ENCODE measurements at regions not wholly inside any gene's neighbourhood (a gene's known extent, or its start where the extent isn't known, plus 50 kb on each side); places are given as distances from the start of the nearest gene placed in this dataset.
"Not testable (repeated sequence)": the region's sequence is repeated elsewhere in the genome, so short reads cannot be mapped to it uniquely, and the experiment has no call there.

- H3K18ac ChIP-seq (ENCODE audit: extremely low read depth, low read length); H3K23ac ChIP-seq (ENCODE audit: insufficient read length); CTCF ChIA-PET (ENCODE audit: partially characterized antibody); H2BK120ac ChIP-seq (replicated peaks; ENCODE audit: low read depth, low read length); H4K20me1 ChIP-seq (replicated peaks in 1 of 2; ENCODE audit: control insufficient read depth in 1 of 2, insufficient read depth in 2 of 2, low read length in 2 of 2); H3K4me1 ChIP-seq (replicated peaks in 1 of 4; ENCODE audit: control insufficient read depth in 3 of 4, insufficient read depth in 4 of 4, low read length in 3 of 4); POLR2A ChIA-PET (ENCODE audit: partially characterized antibody); DNase-seq (ENCODE audit: low read depth in 1 of 2, low spot score in 2 of 2); H3K9ac ChIP-seq (replicated peaks in 1 of 4; ENCODE audit: extremely low read depth in 1 of 4, low read depth in 3 of 4, low read length in 3 of 4); H3K23me2 ChIP-seq (ENCODE audit: low read depth, low read length); H2AFZ ChIP-seq (ENCODE audit: low read length); FAIRE-seq; H3K27me3 ChIP-seq (replicated peaks in 1 of 4; ENCODE audit: control insufficient read depth in 3 of 4, extremely low read depth in 1 of 4, insufficient read depth in 3 of 4, low read length in 3 of 4); H3K14ac ChIP-seq (ENCODE audit: insufficient read length); H4K91ac ChIP-seq (replicated peaks; ENCODE audit: insufficient read length, low read length); H2BK5ac ChIP-seq (ENCODE audit: low read depth, low read length); H4K5ac ChIP-seq (ENCODE audit: insufficient read length, low read depth, low read length); H3K56ac ChIP-seq (replicated peaks; ENCODE audit: insufficient read length, low read depth, low read length); H3K79me2 ChIP-seq (ENCODE audit: control insufficient read depth in 1 of 2, insufficient read depth in 2 of 2, low read length in 2 of 2); H2BK12ac ChIP-seq (ENCODE audit: low read depth, low read length); H4K8ac ChIP-seq (ENCODE audit: extremely low read depth, insufficient read depth, low read length); H2AK5ac ChIP-seq (ENCODE audit: low read depth, low read length); H3K9me3 ChIP-seq (ENCODE audit: insufficient read depth in 2 of 2, low read depth in 1 of 2, low read length in 1 of 2); H3K36me3 ChIP-seq (ENCODE audit: control insufficient read depth in 2 of 4, insufficient read depth in 4 of 4, low read length in 3 of 4); H3K4ac ChIP-seq (replicated peaks; ENCODE audit: insufficient read length, low read depth, low read length); H3K4me2 ChIP-seq (ENCODE audit: insufficient read depth in 1 of 2, low read depth in 2 of 2, low read length in 2 of 2); H2BK20ac ChIP-seq (ENCODE audit: low read length); H2BK15ac ChIP-seq (ENCODE audit: low read length); H3K4me3 ChIP-seq (ENCODE audit: extremely low read depth in 1 of 4, insufficient read depth in 2 of 4, low read depth in 3 of 4, low read length in 4 of 4); H3K27ac ChIP-seq (ENCODE audit: low read depth, low read length); H3K79me1 ChIP-seq (ENCODE audit: low read depth, low read length): not testable (repeated sequence)
- WGBS, 2 experiments (ENCODE audit: extremely low coverage in 1 of 2, insufficient coverage in 1 of 2, insufficient read length in 1 of 2, insufficient replicate concordance in 2 of 2, low coverage in 1 of 2, low lambda C conversion rate in 2 of 2, missing lambda C conversion rate in 1 of 2): 85% methylated on average over 17 of the region's 17 CpGs; no CpG with 5 or more reads in 1 of the 2 experiments
Measured at GRCh38 chr7:72266-73057, 119.9 kb upstream of the FAM20C start.

GRCh38 chr7:73058-73331 lies 119.4 kb upstream of the FAM20C start:
- H3K14ac ChIP-seq (ENCODE audit: insufficient read length); H3K4me1 ChIP-seq (replicated peaks in 1 of 4; ENCODE audit: control insufficient read depth in 3 of 4, insufficient read depth in 4 of 4, low read length in 3 of 4); H3K4me3 ChIP-seq (ENCODE audit: extremely low read depth in 1 of 4, insufficient read depth in 2 of 4, low read depth in 3 of 4, low read length in 4 of 4); CTCF ChIA-PET (ENCODE audit: partially characterized antibody); H3K4ac ChIP-seq (replicated peaks; ENCODE audit: insufficient read length, low read depth, low read length); FAIRE-seq; H3K23me2 ChIP-seq (ENCODE audit: low read depth, low read length); H2BK5ac ChIP-seq (ENCODE audit: low read depth, low read length); H3K36me3 ChIP-seq (ENCODE audit: control insufficient read depth in 2 of 4, insufficient read depth in 4 of 4, low read length in 3 of 4); H2AK5ac ChIP-seq (ENCODE audit: low read depth, low read length); H4K20me1 ChIP-seq (replicated peaks in 1 of 2; ENCODE audit: control insufficient read depth in 1 of 2, insufficient read depth in 2 of 2, low read length in 2 of 2); H4K8ac ChIP-seq (ENCODE audit: extremely low read depth, insufficient read depth, low read length); H2BK20ac ChIP-seq (ENCODE audit: low read length); POLR2A ChIA-PET (ENCODE audit: partially characterized antibody); H3K79me1 ChIP-seq (ENCODE audit: low read depth, low read length); H3K56ac ChIP-seq (replicated peaks; ENCODE audit: insufficient read length, low read depth, low read length); H2AFZ ChIP-seq (ENCODE audit: low read length); H3K79me2 ChIP-seq (ENCODE audit: control insufficient read depth in 1 of 2, insufficient read depth in 2 of 2, low read length in 2 of 2); H3K27me3 ChIP-seq (replicated peaks in 1 of 4; ENCODE audit: control insufficient read depth in 3 of 4, extremely low read depth in 1 of 4, insufficient read depth in 3 of 4, low read length in 3 of 4); H3K4me2 ChIP-seq (ENCODE audit: insufficient read depth in 1 of 2, low read depth in 2 of 2, low read length in 2 of 2); H2BK120ac ChIP-seq (replicated peaks; ENCODE audit: low read depth, low read length); H4K91ac ChIP-seq (replicated peaks; ENCODE audit: insufficient read length, low read length); H3K23ac ChIP-seq (ENCODE audit: insufficient read length); H3K18ac ChIP-seq (ENCODE audit: extremely low read depth, low read length); H3K27ac ChIP-seq (ENCODE audit: low read depth, low read length); H4K5ac ChIP-seq (ENCODE audit: insufficient read length, low read depth, low read length); H3K9me3 ChIP-seq (ENCODE audit: insufficient read depth in 2 of 2, low read depth in 1 of 2, low read length in 1 of 2); DNase-seq (ENCODE audit: low read depth in 1 of 2, low spot score in 2 of 2); H2BK12ac ChIP-seq (ENCODE audit: low read depth, low read length); H2BK15ac ChIP-seq (ENCODE audit: low read length); H3K9ac ChIP-seq (replicated peaks in 1 of 4; ENCODE audit: extremely low read depth in 1 of 4, low read depth in 3 of 4, low read length in 3 of 4): not testable (repeated sequence)
- no CpG with 5 or more reads among the region's 5 CpGs for WGBS, 2 experiments (ENCODE audit: extremely low coverage in 1 of 2, insufficient coverage in 1 of 2, insufficient read length in 1 of 2, insufficient replicate concordance in 2 of 2, low coverage in 1 of 2, low lambda C conversion rate in 2 of 2, missing lambda C conversion rate in 1 of 2)

Data from H1 (cell line).